Hepatocyte (in vitro differentiated cells): ENCODE measurements at regions not wholly inside any gene's neighbourhood (a gene's known extent, or its start where the extent isn't known, plus 50 kb on each side); places are given as distances from the start of the nearest gene placed in this dataset.

Source experiments
- EZH2 ChIP-seq: fragments of 200-600 bp; sonication (generic); IDR thresholded peaks from 2 replicates; pipeline ENCODE4 v1.6.1; 2016; ENCODE audit warnings: antibody characterized with exemption, mild to moderate bottlenecking, borderline replicate concordance
- EZH2phosphoT487 ChIP-seq: fragments of 200-600 bp; sonication (generic); IDR thresholded peaks from one replicate; pipeline ENCODE4 v1.6.1; 2018; ENCODE audit warnings: antibody characterized with exemption, mild to moderate bottlenecking, low read depth, moderate library complexity; ENCODE audit not compliant: unreplicated experiment, severe bottlenecking
- TF ChIP-seq, protein P1 (sequence below): fragments of 200-600 bp; sonication (generic); IDR thresholded peaks from 2 replicates; pipeline ENCODE4 v1.5.1; 2016; ENCODE audit warnings: antibody characterized with exemption, mild to moderate bottlenecking; ENCODE audit not compliant: poor library complexity

DNA sequence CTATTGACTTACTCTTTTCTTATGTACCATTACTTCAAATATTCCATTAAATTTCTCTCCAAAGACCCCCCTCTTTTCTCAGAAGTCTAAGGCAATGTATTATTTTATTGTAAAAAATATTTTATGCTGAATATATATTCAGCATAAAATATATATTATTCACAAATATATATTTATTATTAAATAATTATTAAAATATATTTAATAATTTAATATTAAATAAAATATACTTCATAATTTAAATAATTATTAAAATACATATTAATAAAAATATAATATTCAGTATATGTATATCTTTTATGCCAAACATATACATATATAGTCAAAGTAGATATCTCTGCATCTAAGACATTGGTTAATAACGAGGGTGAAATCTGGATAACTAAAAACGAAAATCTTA, 418.4 kb downstream of the GASK1B start:
- TF ChIP-seq, protein P1, sequence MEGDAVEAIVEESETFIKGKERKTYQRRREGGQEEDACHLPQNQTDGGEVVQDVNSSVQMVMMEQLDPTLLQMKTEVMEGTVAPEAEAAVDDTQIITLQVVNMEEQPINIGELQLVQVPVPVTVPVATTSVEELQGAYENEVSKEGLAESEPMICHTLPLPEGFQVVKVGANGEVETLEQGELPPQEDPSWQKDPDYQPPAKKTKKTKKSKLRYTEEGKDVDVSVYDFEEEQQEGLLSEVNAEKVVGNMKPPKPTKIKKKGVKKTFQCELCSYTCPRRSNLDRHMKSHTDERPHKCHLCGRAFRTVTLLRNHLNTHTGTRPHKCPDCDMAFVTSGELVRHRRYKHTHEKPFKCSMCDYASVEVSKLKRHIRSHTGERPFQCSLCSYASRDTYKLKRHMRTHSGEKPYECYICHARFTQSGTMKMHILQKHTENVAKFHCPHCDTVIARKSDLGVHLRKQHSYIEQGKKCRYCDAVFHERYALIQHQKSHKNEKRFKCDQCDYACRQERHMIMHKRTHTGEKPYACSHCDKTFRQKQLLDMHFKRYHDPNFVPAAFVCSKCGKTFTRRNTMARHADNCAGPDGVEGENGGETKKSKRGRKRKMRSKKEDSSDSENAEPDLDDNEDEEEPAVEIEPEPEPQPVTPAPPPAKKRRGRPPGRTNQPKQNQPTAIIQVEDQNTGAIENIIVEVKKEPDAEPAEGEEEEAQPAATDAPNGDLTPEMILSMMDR = no peak
- TF ChIP-seq EZH2 (no peak), EZH2phosphoT487 (no peak)
